Left renal cortex interstitium (tissue), 4 donors: ENCODE measurements at regions not wholly inside any gene's neighbourhood (a gene's known extent, or its start where the extent isn't known, plus 50 kb on each side); places are given as distances from the start of the nearest gene placed in this dataset.
"Not testable (repeated sequence)": the region's sequence is repeated elsewhere in the genome, so short reads cannot be mapped to it uniquely, and the experiment has no call there.

ENCODE experiments used
- DNase-seq, 4 donors: peaks; one replicate each; pipeline ENCODE4 v3.0.0-alpha.2; 2013; ENCODE audit warnings: low read depth in 4 of 4, low spot score in 2 of 4, missing footprints in 1 of 4

- DNase-seq, result no peak
These were observed 162.6 kb downstream of the PRKX start for GRCh38 chrX:3550871-3551270.

GRCh38 chrX:3550160-3550751 lies 163.2 kb downstream of the PRKX start:
- no peak for DNase-seq

GRCh38 chrX:3549411-3549911 lies 164.0 kb downstream of the PRKX start:
- no peak for DNase-seq

GRCh38 chrX:3548765-3549391 lies 164.6 kb downstream of the PRKX start:
- peak in 1 of 4 donors; percentile 25 for DNase-seq

GRCh38 chrX:3545901-3546300 lies 167.5 kb downstream of the PRKX start:
- DNase-seq, result no peak

- no peak for DNase-seq
These were observed 172.1 kb downstream of the PRKX start for GRCh38 chrX:3541336-3541735.

GRCh38 chrX:3540105-3540504 lies 173.3 kb downstream of the PRKX start:
- no peak for DNase-seq

GRCh38 chrX:3532581-3533085 lies 180.8 kb downstream of the PRKX start:
- no peak for DNase-seq

- DNase-seq, result not testable (repeated sequence)
These were observed 182.0 kb downstream of the PRKX start for GRCh38 chrX:3531435-3531834.

GRCh38 chrX:3529466-3530010 lies 183.1 kb upstream of the MXRA5 start:
- DNase-seq, result no peak

- DNase-seq, result no peak
These were observed 181.4 kb upstream of the MXRA5 start for GRCh38 chrX:3527811-3528210.

GRCh38 chrX:3527166-3527565 lies 180.7 kb upstream of the MXRA5 start:
- no peak for DNase-seq

GRCh38 chrX:3526731-3527130 lies 180.3 kb upstream of the MXRA5 start:
- no peak for DNase-seq

GRCh38 chrX:3526071-3526470 lies 179.6 kb upstream of the MXRA5 start:
- no peak for DNase-seq

- no peak for DNase-seq
These were observed 175.7 kb upstream of the MXRA5 start for GRCh38 chrX:3522101-3522650.

- no peak for DNase-seq
These were observed 174.9 kb upstream of the MXRA5 start for GRCh38 chrX:3521396-3521795.

GRCh38 chrX:3520982-3521381 lies 174.5 kb upstream of the MXRA5 start:
- DNase-seq, result no peak

GRCh38 chrX:3520458-3520857 lies 174.0 kb upstream of the MXRA5 start:
- DNase-seq, result no peak

GRCh38 chrX:3519384-3519783 lies 172.9 kb upstream of the MXRA5 start:
- DNase-seq, result not testable (repeated sequence)

- DNase-seq, result no peak
These were observed 172.4 kb upstream of the MXRA5 start for GRCh38 chrX:3518870-3519269.

GRCh38 chrX:3516051-3516541 lies 169.6 kb upstream of the MXRA5 start:
- DNase-seq, result no peak

GRCh38 chrX:3514996-3515395 lies 168.5 kb upstream of the MXRA5 start:
- DNase-seq, result no peak
